ENCODE measurements at regions not wholly inside any gene's neighbourhood (a gene's known extent, or its start where the extent isn't known, plus 50 kb on each side); places are given as distances from the start of the nearest gene placed in this dataset.

- TF ChIP-seq, protein P1, sequence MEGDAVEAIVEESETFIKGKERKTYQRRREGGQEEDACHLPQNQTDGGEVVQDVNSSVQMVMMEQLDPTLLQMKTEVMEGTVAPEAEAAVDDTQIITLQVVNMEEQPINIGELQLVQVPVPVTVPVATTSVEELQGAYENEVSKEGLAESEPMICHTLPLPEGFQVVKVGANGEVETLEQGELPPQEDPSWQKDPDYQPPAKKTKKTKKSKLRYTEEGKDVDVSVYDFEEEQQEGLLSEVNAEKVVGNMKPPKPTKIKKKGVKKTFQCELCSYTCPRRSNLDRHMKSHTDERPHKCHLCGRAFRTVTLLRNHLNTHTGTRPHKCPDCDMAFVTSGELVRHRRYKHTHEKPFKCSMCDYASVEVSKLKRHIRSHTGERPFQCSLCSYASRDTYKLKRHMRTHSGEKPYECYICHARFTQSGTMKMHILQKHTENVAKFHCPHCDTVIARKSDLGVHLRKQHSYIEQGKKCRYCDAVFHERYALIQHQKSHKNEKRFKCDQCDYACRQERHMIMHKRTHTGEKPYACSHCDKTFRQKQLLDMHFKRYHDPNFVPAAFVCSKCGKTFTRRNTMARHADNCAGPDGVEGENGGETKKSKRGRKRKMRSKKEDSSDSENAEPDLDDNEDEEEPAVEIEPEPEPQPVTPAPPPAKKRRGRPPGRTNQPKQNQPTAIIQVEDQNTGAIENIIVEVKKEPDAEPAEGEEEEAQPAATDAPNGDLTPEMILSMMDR (conservative IDR thresholded peaks at IDR 0.05; ENCODE audit: low read depth, low read length): no peak
- no peak for TF ChIP-seq EZH2phosphoT487 (IDR thresholded peaks at IDR 0.05; ENCODE audit: borderline replicate concordance, low read length)
- TF ChIP-seq EZH2 (IDR thresholded peaks at IDR 0.05; ENCODE audit: low read length, unreplicated experiment): no peak
Measured at GRCh38 chr12:108424816-108425215, 85.7 kb upstream of the CMKLR1 start.

All from PC-3 (cell line).